ES-I3 (cell line): ENCODE measurements at regions not wholly inside any gene's neighbourhood (a gene's known extent, or its start where the extent isn't known, plus 50 kb on each side); places are given as distances from the start of the nearest gene placed in this dataset.
"Not testable (repeated sequence)": the region's sequence is repeated elsewhere in the genome, so short reads cannot be mapped to it uniquely, and the experiment has no call there.

Source experiments
- H3K36me3 ChIP-seq: 2 replicates; pipeline ENCODE4 v1.6.1; 2013; ENCODE audit warnings: mild to moderate bottlenecking, low read length, control low read depth, moderate library complexity; ENCODE audit not compliant: insufficient read depth
- H3K4me1 ChIP-seq: 2 replicates; pipeline ENCODE4 v1.6.1; 2013; ENCODE audit warnings: mild to moderate bottlenecking, control low read depth, low read length; ENCODE audit not compliant: insufficient read depth
- H3K9ac ChIP-seq: 2 replicates; pipeline ENCODE4 v1.6.1; 2013; ENCODE audit warnings: low read depth, mild to moderate bottlenecking, low read length, moderate library complexity
- H3K9me3 ChIP-seq: 2 replicates; pipeline ENCODE4 v1.6.1; 2013; ENCODE audit warnings: mild to moderate bottlenecking, low read length, moderate library complexity; ENCODE audit not compliant: control insufficient read depth, insufficient read depth

DNA sequence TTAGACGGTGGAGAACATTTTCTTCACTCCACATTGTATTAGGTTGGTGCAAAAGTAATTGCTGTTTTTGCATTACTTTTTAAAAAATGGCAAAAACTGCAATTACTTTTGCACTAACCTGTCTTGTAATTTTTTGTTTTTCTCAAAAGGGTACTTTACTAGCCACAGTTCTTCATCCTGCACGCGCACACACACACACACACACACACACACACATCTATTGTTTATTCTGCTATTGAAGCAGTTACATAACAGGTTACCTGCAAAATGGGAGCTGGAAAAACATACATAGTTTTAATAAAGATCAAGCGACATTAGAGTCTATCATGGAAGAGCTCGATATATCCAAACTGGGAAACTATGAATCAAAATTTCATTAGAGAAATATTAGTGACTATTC lies 235.2 kb downstream of the SIM1 start:
- no peaks in the 10 kb centered on the region for H3K36me3 ChIP-seq
- H3K9ac ChIP-seq: peak overlapping the region; percentile 38; the same call in 1 of the 2 replicates

DNA sequence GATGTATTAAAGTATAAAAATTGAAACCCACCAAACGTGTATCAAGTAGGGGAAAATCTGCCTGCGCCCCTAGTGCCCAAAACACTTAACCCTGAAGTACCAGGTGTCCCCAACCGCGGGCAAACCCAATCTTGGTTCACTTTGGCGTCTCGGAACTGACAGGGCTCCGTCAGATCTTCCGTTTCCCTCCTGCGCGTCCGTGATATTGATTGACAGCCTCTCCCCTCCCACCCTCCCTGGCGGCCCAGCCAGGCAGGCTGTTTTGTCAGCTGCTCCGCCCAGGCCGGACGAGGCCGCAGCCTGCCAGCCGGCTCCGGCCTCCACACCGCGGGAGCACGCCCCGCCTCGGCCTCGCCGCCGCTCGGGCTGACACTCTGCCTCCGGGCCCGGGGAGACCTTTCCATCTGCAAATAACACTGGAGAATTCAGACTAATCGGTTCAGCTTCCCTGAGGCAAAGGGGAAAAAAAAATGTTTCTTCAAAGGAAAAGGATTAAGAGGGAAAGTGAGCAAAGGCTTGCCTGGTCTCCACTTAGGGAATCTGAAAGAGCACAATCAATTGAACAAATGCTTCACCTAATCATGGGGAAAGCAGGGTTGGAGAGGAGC lies 234.9 kb upstream of the MCHR2 start:
- Histone ChIP-seq H3K9me3 (no peaks in the 10 kb centered on the region), H3K4me1 (peaks cover 22% of the 10 kb centered on the region; the same call in 1 of the 2 replicates), H3K9ac (peak overlapping the region; percentile 43; the same call in 1 of the 2 replicates), H3K36me3 (no peaks in the 10 kb centered on the region)

More for the DNA sequence above, 235.2 kb downstream of the SIM1 start:
- H3K9me3 ChIP-seq: no peaks in the 10 kb centered on the region
- H3K4me1 ChIP-seq: peaks cover 22% of the 10 kb centered on the region; the same call in 1 of the 2 replicates

GRCh38 chr6:100228437-100228833 lies 234.4 kb upstream of the MCHR2 start:
- no peaks in the 10 kb centered on the region for H3K9me3 ChIP-seq
- peak overlapping the region; percentile 43; the same call in 1 of the 2 replicates for H3K9ac ChIP-seq
- no peaks in the 10 kb centered on the region for H3K36me3 ChIP-seq
- peaks cover 22% of the 10 kb centered on the region; the same call in 1 of the 2 replicates for H3K4me1 ChIP-seq

DNA sequence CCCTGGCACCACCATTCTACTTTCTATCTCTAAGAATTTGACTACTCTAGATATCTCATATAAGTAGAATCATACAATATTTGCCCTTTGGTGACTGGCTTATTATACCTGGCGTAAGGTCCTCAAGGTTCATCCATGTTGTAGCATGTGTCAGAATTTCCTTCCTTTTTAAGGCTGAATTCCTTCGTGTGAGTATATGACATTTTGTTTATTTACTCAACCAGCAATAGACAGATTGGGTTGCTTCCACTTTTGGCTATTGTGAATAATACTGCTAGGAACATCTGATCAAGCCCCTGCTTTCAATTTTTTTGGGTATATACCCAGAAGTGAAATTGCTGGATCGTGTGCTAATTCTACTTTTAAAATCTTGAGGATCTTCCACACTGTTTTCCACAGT lies 232.8 kb upstream of the MCHR2 start:
- Histone ChIP-seq H3K9me3 (no peaks in the 10 kb centered on the region), H3K9ac (no peak overlapping the region), H3K36me3 (no peaks in the 10 kb centered on the region), H3K4me1 (peaks cover 22% of the 10 kb centered on the region; the same call in 1 of the 2 replicates)

DNA sequence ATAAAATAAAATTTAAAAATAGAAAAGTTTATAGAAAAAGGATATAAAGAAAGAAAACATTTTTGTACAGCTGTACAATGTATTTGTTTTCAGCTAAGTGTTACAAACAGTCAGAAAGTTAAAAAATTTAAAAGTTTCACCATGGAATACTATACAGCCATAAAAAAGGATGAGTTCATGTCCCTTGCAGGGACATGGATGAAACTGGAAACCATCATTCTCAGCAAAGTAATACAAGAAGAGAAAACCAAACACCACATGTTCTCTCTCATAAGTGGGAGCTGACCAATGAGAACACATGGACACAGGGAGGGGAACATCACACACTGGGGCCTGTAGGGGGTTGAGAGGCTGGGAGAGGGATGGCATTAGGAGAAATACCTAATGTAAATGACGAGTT lies 229.9 kb upstream of the MCHR2 start:
- not testable (repeated sequence) for H3K9ac ChIP-seq, H3K9me3 ChIP-seq, H3K36me3 ChIP-seq, H3K4me1 ChIP-seq

DNA sequence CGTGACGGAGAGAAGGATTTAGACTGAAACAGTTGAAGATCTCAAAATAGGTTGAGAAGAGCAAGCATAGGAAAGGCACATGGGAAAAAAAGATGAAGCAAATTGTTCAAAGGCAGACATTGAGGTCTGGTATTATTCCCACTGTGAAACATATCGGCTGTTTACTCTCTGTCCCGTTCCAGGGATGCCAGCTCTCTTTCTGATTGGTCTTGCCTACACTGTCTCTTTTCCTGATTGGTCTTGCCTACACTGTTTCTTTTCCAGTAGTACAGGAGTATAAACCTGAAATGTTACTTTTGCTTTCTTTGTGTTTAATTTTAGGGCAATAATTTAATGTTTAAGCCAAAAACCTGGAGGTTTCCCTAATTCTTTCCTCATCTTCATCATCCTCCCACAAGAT lies 226.5 kb upstream of the MCHR2 start:
- Histone ChIP-seq H3K36me3 (no peaks in the 10 kb centered on the region), H3K4me1 (0 out of 2 replicates have a peak, but pooled peaks cover 6% of the 10 kb centered on the region), H3K9ac (no peak overlapping the region), H3K9me3 (no peaks in the 10 kb centered on the region)

DNA sequence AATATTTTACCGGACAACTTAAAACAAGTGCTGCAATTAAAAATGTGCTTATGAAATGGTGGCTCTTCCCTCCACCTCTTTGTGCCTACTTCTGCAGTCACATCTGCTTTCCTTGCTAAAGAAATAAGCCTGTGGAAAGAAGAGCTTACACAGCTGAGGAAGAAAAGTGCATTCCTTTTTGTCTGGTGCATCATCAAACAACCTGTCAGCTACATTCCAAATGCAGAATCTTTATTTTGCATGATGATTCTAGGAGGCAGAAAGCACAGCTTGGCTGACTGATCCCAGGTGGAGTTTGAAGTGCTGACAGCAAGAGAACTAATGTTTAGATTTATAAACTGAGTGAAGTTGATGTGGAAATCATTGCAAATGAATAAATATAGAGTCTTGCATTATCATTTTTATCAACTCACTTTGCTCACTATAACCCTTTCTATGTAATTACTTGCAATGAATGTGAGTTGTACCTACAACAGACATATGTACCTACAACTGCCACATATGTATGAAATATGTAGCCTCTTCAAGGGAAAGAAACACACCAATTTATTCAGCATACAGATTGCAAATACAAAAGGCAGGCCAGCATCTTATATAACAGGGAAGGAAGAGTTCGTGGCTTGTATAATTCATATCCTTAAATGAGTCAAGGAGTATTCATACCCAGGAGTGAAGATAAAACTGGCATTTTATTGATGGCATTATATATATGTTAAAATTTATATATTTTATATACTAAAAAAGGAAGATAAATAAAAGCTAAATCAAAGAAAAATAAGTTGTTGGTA lies 223.4 kb upstream of the MCHR2 start:
- Histone ChIP-seq H3K9me3 (no peaks in the 10 kb centered on the region), H3K36me3 (no peaks in the 10 kb centered on the region), H3K4me1 (no peaks in the 10 kb centered on the region), H3K9ac (no peak overlapping the region)

DNA sequence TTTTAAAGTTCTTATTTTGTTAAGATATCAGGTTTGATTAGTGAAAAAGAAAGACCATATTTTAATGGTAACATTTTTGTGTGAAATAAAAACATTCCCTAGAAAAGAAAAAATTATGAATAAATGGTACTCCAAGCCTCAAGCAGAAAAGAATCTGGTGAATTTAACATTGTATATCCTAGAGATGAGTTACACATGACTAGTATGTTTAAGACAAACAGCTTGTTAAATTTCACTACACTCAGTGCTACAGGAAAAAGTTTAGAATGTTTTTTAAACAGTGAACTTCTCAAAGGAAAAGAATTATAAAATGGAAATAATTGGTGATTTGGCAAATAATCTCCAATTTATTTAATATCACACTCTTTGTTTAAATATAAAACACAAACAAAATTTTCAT lies 222.7 kb upstream of the MCHR2 start:
- Histone ChIP-seq H3K9me3 (no peaks in the 10 kb centered on the region), H3K36me3 (no peaks in the 10 kb centered on the region), H3K4me1 (no peaks in the 10 kb centered on the region), H3K9ac (no peak overlapping the region)

- H3K9ac ChIP-seq: no peak overlapping the region
- no peaks in the 10 kb centered on the region for H3K9me3 ChIP-seq
- no peaks in the 10 kb centered on the region for H3K36me3 ChIP-seq
- H3K4me1 ChIP-seq: peaks cover 8% of the 10 kb centered on the region
These were observed 218.1 kb upstream of the MCHR2 start for GRCh38 chr6:100212131-100212530.

GRCh38 chr6:100210137-100211117 lies 216.4 kb upstream of the MCHR2 start:
- H3K9me3 ChIP-seq: no peaks in the 10 kb centered on the region
- H3K4me1 ChIP-seq: peaks cover 8% of the 10 kb centered on the region
- no peaks in the 10 kb centered on the region for H3K36me3 ChIP-seq
- H3K9ac ChIP-seq: no peak overlapping the region

DNA sequence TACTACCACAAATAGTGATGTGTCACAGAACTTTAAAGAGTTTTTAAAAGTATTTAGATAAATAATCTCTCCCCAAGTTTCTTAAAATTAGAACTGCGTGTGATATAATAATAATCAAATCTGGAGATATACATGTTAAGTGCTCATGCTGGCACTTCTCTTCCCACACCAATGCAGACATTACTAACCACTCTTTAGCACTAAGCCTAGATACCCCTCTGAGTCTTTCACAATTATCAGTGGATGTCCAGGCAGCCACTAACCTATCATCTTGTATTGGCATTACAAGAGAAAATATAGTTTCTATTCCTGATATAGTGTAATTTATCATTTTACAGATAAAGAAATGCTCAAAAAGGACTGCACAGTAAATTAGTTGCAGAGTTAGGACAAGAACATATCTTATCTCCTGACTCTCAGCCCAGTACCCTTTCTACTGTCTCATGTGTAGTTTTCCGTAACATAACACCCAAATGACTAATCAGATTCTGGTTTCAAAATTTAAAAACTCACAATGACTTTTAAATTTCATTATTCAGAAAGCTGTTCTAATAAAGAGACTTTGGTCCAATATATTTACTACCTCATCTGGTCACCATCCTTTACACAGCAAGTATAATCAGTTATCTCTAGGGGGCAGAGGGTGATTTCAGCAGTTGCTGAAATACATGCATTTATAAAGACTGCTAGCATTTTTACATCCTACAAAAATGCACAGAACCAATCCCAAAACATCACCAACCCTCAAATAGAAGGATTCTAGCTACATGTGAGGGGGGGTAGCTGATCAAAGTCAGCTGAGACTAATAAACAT lies 215.5 kb upstream of the MCHR2 start:
- Histone ChIP-seq H3K4me1 (peaks cover 8% of the 10 kb centered on the region), H3K9me3 (no peaks in the 10 kb centered on the region), H3K9ac (no peak overlapping the region), H3K36me3 (no peaks in the 10 kb centered on the region)

GRCh38 chr6:100203400-100203799 lies 209.4 kb upstream of the MCHR2 start:
- no peak overlapping the region for H3K9ac ChIP-seq
- peaks cover 7% of the 10 kb centered on the region; the same call in 1 of the 2 replicates for H3K9me3 ChIP-seq
- H3K36me3 ChIP-seq: no peaks in the 10 kb centered on the region
- H3K4me1 ChIP-seq: no peaks in the 10 kb centered on the region

DNA sequence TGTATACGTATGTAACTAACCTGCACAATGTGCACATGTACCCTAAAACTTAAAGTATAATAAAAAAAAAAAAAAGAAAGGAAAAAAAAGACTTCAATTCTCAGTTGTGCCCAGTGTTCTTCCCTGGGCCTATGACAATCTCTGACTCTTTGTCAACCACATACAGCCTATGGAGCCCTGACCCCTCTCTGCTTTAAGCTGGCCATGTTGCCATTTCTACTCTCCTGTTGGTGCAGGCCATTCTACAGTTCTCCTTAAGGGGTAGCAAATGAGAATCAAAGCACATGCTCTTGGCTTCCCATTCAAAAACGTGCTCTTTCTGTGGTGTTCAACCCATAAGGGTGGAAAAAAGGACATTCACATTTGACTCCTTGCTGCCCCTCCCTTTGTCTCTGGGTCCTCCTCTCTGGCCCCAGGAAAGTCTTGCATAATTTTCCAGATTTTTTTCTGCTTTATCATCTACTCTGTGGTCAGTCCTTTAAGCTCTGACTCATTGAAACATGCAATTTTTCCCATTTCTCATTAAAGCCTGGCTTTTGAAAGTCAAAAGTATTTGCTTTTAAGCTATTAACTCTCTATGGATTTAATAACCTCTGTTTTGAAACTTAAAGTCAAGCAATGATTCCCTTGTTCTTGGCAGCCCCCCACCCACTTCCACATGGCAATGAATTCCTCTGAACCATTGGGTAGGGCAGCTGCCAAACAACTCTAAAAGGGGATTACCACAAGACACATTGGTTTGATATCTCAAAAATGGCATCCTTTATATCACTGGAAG lies 208.6 kb upstream of the MCHR2 start:
- no peak overlapping the region for H3K9ac ChIP-seq
- H3K36me3 ChIP-seq: no peaks in the 10 kb centered on the region
- peaks cover 7% of the 10 kb centered on the region; the same call in 1 of the 2 replicates for H3K9me3 ChIP-seq
- H3K4me1 ChIP-seq: no peaks in the 10 kb centered on the region
